Ovary (tissue), 3 donors: ENCODE measurements at regions not wholly inside any gene's neighbourhood (a gene's known extent, or its start where the extent isn't known, plus 50 kb on each side); places are given as distances from the start of the nearest gene placed in this dataset.

Experiments used
- CTCF ChIP-seq, 3 donors: fragments of 450-650 bp in 2 of 3; fragments of 200-600 bp in 1 of 3; IDR thresholded peaks; one replicate each; pipeline versions ENCODE4 v1.5.1 to v1.8.0; 2016 to 2022; ENCODE audit warnings: antibody characterized with exemption in 3 of 3, mild to moderate bottlenecking in 1 of 3
- POLR2A ChIP-seq: fragments of 450-650 bp; IDR thresholded peaks from one replicate; pipeline ENCODE4 v1.6.1; 2017; ENCODE audit warnings: antibody characterized with exemption, mild to moderate bottlenecking, moderate library complexity
- donor health status: DM: no; HTN: no; CAD: no.

DNA sequence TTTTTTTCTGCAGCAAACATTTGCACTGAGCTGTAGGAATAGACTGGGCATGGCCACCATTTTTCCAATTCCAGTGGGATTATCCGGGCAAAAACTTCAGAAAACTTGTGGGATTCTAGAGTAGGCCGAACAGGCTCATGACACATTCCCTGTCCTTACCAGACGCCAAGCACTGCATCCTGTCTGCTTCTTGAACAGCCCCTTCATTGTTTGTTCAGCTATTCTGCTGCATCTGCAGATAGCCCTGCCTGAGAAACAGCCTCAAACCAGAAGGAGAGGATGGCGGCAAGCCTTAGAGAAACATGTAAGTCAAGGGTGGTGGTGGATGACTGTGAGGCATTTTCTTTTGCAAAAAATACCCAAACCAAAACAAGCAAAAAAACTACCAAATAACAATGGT, 111.8 kb upstream of the NTRK2 start:
- TF ChIP-seq POLR2A = no peak
- TF ChIP-seq CTCF (IDR thresholded peaks at IDR 0.05) = no peak
